ENCODE measurements at regions not wholly inside any gene's neighbourhood (a gene's known extent, or its start where the extent isn't known, plus 50 kb on each side); places are given as distances from the start of the nearest gene placed in this dataset.
"Not testable (repeated sequence)": the region's sequence is repeated elsewhere in the genome, so short reads cannot be mapped to it uniquely, and the experiment has no call there.

GRCh38 chr14:37787879-37788494 is 192.6 kb downstream of the TTC6 start:
- DNase-seq, result no peak

- DNase-seq, result no peak
Observed at GRCh38 chr14:37791384-37792036, 196.1 kb downstream of the TTC6 start.

- DNase-seq, result no peak
Observed at GRCh38 chr14:37792124-37792523, 196.7 kb downstream of the TTC6 start.

GRCh38 chr14:37796703-37797416 is 201.4 kb downstream of the TTC6 start:
- no peak for DNase-seq

GRCh38 chr14:37797675-37798074 is 202.2 kb downstream of the TTC6 start:
- no peak for DNase-seq

- no peak for DNase-seq
Observed at GRCh38 chr14:37807722-37808121, 212.3 kb downstream of the TTC6 start.

GRCh38 chr14:37810094-37810801 is 214.8 kb downstream of the TTC6 start:
- no peak for DNase-seq

GRCh38 chr14:37813732-37814131 is 218.3 kb downstream of the TTC6 start:
- DNase-seq, result no peak

- no peak for DNase-seq
Observed at GRCh38 chr14:37816135-37816534, 220.7 kb downstream of the TTC6 start.

- DNase-seq, result no peak
Observed at GRCh38 chr14:37816743-37817295, 221.4 kb downstream of the TTC6 start.

GRCh38 chr14:37819155-37820015 is 224.0 kb downstream of the TTC6 start:
- no peak for DNase-seq

GRCh38 chr14:37820810-37821209 is 225.4 kb downstream of the TTC6 start:
- not testable (repeated sequence) for DNase-seq

- no peak for DNase-seq
Observed at GRCh38 chr14:37824939-37825712, 229.7 kb downstream of the TTC6 start.

- DNase-seq, result no peak
Observed at GRCh38 chr14:37826869-37827268, 231.4 kb downstream of the TTC6 start.

GRCh38 chr14:37830271-37830670 is 234.8 kb downstream of the TTC6 start:
- no peak for DNase-seq

GRCh38 chr14:37834275-37834674 is 238.8 kb downstream of the TTC6 start:
- DNase-seq, result no peak

GRCh38 chr14:37838778-37839177 is 243.3 kb downstream of the TTC6 start:
- DNase-seq, result not testable (repeated sequence)

GRCh38 chr14:37841039-37841438 is 245.6 kb downstream of the TTC6 start:
- DNase-seq, result not testable (repeated sequence)

GRCh38 chr14:37842106-37842505 is 246.7 kb downstream of the TTC6 start:
- DNase-seq, result no peak

- DNase-seq, result no peak
Observed at GRCh38 chr14:37843954-37844607, 248.7 kb downstream of the TTC6 start.

- DNase-seq, result peak; percentile 35
Observed at GRCh38 chr14:37844614-37845013, 249.2 kb downstream of the TTC6 start.

All from NCI-H524 treated with DMSO at 0.1 percent for 48 hours (cell line).